Ishikawa (cell line): ENCODE measurements at regions not wholly inside any gene's neighbourhood (a gene's known extent, or its start where the extent isn't known, plus 50 kb on each side); places are given as distances from the start of the nearest gene placed in this dataset.

Experiments
- CEBPB ChIP-seq: IDR thresholded peaks from 2 replicates; pipeline ENCODE4 v1.6.1; 2012
- CREB1 ChIP-seq: IDR thresholded peaks from 2 replicates; pipeline ENCODE4 v1.6.1; 2012; ENCODE audit warnings: low read depth
- EGR1 ChIP-seq: IDR thresholded peaks from 2 replicates; pipeline ENCODE4 v1.6.1; 2012
- EP300 ChIP-seq: IDR thresholded peaks from 2 replicates; pipeline ENCODE4 v1.6.1; 2012; ENCODE audit warnings: borderline replicate concordance
- FOXM1 ChIP-seq: IDR thresholded peaks from 2 replicates; pipeline ENCODE4 v1.6.1; 2012; ENCODE audit warnings: low read depth, borderline replicate concordance
- MAX ChIP-seq: IDR thresholded peaks from 2 replicates; pipeline ENCODE4 v1.6.1; 2012
- NFIC ChIP-seq: IDR thresholded peaks from 2 replicates; pipeline ENCODE4 v1.6.1; 2012
- RAD21 ChIP-seq: IDR thresholded peaks from 2 replicates; pipeline ENCODE4 v1.6.1; 2012; ENCODE audit warnings: low read depth
- REST ChIP-seq: IDR thresholded peaks from 2 replicates; pipeline ENCODE4 v1.6.1; 2012; ENCODE audit warnings: low read depth, mild to moderate bottlenecking
- TAF1 ChIP-seq: IDR thresholded peaks from 2 replicates; pipeline ENCODE4 v1.6.1; 2012; ENCODE audit warnings: low read depth, mild to moderate bottlenecking
- TCF12 ChIP-seq: IDR thresholded peaks from 2 replicates; pipeline ENCODE4 v1.6.1; 2012; ENCODE audit warnings: low read depth
- TEAD4 ChIP-seq: IDR thresholded peaks from 2 replicates; pipeline ENCODE4 v1.6.1; 2012
- USF1 ChIP-seq: IDR thresholded peaks from 2 replicates; pipeline ENCODE4 v1.6.1; 2012
- YY1 ChIP-seq: IDR thresholded peaks from 2 replicates; pipeline ENCODE4 v1.6.1; 2012; ENCODE audit warnings: low read depth
- ZBTB7A ChIP-seq: IDR thresholded peaks from 2 replicates; pipeline ENCODE4 v1.6.1; 2012; ENCODE audit warnings: low read depth

- TF ChIP-seq MAX: no peak
- no peak for TF ChIP-seq EGR1
- TF ChIP-seq CEBPB: no peak
- TF ChIP-seq RAD21: no peak
- TF ChIP-seq TEAD4: no peak
- no peak for TF ChIP-seq REST
- TF ChIP-seq TAF1: no peak
- no peak for TF ChIP-seq USF1
- no peak for TF ChIP-seq EP300
- no peak for TF ChIP-seq YY1
- no peak for TF ChIP-seq NFIC
- TF ChIP-seq TCF12: no peak
- no peak for TF ChIP-seq FOXM1
- TF ChIP-seq CREB1: no peak
- TF ChIP-seq ZBTB7A: no peak
Measured at GRCh38 chr4:177948853-177949252, 506.6 kb upstream of the AGA start.

- no peak for TF ChIP-seq TAF1
- no peak for TF ChIP-seq RAD21
- TF ChIP-seq TEAD4: no peak
- no peak for TF ChIP-seq TCF12
- no peak for TF ChIP-seq CREB1
- no peak for TF ChIP-seq EGR1
- no peak for TF ChIP-seq REST
- TF ChIP-seq MAX: no peak
- TF ChIP-seq FOXM1: no peak
- no peak for TF ChIP-seq EP300
- TF ChIP-seq ZBTB7A: no peak
- no peak for TF ChIP-seq USF1
- no peak for TF ChIP-seq YY1
- no peak for TF ChIP-seq NFIC
- TF ChIP-seq CEBPB: no peak
Measured at GRCh38 chr4:177951026-177951425, 508.8 kb upstream of the AGA start.

- TF ChIP-seq RAD21: no peak
- TF ChIP-seq YY1: no peak
- no peak for TF ChIP-seq MAX
- TF ChIP-seq TCF12: no peak
- no peak for TF ChIP-seq CEBPB
- TF ChIP-seq FOXM1: no peak
- no peak for TF ChIP-seq TEAD4
- no peak for TF ChIP-seq TAF1
- no peak for TF ChIP-seq EGR1
- TF ChIP-seq USF1: no peak
- no peak for TF ChIP-seq CREB1
- no peak for TF ChIP-seq NFIC
- no peak for TF ChIP-seq REST
- TF ChIP-seq EP300: no peak
- TF ChIP-seq ZBTB7A: no peak
Measured at GRCh38 chr4:177952723-177953122, 510.5 kb upstream of the AGA start.

GRCh38 chr4:177957596-177958360 is 515.5 kb upstream of the AGA start:
- no peak for TF ChIP-seq CREB1
- no peak for TF ChIP-seq TCF12
- TF ChIP-seq REST: no peak
- TF ChIP-seq YY1: no peak
- no peak for TF ChIP-seq USF1
- TF ChIP-seq RAD21: no peak
- no peak for TF ChIP-seq NFIC
- no peak for TF ChIP-seq MAX
- TF ChIP-seq EP300: no peak
- no peak for TF ChIP-seq TEAD4
- TF ChIP-seq FOXM1: no peak
- TF ChIP-seq CEBPB: no peak
- no peak for TF ChIP-seq TAF1
- TF ChIP-seq ZBTB7A: no peak
- no peak for TF ChIP-seq EGR1
